Sigmoid colon (tissue), 4 donors: ENCODE measurements at regions not wholly inside any gene's neighbourhood (a gene's known extent, or its start where the extent isn't known, plus 50 kb on each side); places are given as distances from the start of the nearest gene placed in this dataset.

Source experiments
- CTCF ChIP-seq, 4 experiments: fragments of 450-650 bp in 3 of 4; fragments of 200-600 bp in 1 of 4; IDR thresholded peaks; one replicate each; pipeline ENCODE4 v1.5.1; 2016 to 2019; ENCODE audit warnings: antibody characterized with exemption in 4 of 4, mild to moderate bottlenecking in 3 of 4, moderate library complexity in 2 of 4
- POLR2AphosphoS5 ChIP-seq, 4 donors: sonication (generic); formaldehyde crosslinking; IDR thresholded peaks; one replicate each; pipeline ENCODE4 v1.6.1; 2017; ENCODE audit warnings: antibody characterized with exemption in 4 of 4

- TF ChIP-seq POLR2AphosphoS5 (IDR thresholded peaks at IDR 0.05) (no peak), CTCF (IDR thresholded peaks at IDR 0.05) (no peak)
These were observed 211.9 kb downstream of the HRH4 start for GRCh38 chr18:24672165-24672941.
